NCI-H526 (cell line): ENCODE measurements at regions not wholly inside any gene's neighbourhood (a gene's known extent, or its start where the extent isn't known, plus 50 kb on each side); places are given as distances from the start of the nearest gene placed in this dataset.

Experiments
- DNase-seq, 2 experiments: peaks; one replicate each; lab custom pipeline; 2025; lab: John Stamatoyannopoulos, UW

DNA sequence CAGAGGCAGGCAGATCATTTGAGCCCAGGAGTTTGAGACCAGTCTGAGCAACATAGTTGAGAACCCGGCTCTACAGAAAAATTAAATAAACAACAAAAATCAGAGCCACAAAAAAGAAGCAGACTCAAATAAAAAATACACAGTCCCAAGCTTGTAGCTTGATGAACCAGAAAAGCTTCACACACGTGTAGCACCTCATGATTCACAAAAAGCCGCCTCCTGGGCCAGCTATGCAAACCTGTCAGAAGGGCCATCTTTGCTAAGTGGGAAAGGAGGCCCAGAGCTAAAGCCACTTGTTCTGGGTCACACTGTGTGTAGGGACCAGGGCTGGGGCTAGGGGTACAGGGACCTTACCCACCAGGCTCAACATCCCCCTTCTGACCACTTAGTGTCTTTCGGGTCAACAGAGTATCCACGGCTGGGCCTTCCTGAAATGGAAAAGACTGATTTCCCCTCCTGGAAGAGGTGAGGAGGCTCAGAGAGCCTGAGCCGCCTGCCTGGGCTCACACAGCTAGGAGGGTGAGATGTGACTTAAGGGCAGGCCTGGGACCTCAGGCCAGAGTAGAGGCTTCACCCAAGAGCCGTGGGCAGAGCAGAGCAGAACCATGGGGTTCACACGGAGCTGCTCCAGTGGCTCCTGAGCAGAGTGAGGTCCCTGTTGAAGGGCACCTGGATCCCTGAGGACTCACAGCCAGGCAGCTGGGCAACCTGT lies 269.6 kb downstream of the PARN start:
- no peak for DNase-seq

DNA sequence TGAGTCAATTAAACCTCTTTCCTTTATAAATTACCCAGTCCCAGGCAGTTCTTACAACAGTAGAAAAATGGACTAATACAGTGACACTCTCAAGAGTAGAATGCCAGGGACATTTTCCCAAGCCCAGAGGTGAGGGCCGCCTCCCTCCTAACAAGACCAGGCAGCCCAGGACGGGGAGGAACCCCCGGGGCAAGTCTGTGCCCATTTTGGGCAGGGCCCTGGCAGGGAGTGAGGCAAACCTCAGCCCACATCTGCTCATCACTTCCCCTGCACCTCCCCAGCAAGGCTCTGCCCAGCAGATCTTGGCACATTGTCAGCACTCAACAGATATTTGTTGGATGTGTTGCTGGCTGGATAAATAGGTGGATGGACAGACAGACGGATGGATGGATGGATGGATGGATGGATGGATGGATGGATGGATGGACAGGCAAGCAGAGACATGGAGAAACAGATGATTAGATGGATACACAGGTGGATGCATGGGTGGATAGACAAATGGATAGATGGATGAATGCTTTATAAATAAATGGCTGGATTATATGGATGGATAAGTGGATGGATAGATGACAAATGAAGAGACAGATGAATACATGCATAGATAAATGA lies 271.3 kb downstream of the PARN start:
- DNase-seq, result no peak

DNA sequence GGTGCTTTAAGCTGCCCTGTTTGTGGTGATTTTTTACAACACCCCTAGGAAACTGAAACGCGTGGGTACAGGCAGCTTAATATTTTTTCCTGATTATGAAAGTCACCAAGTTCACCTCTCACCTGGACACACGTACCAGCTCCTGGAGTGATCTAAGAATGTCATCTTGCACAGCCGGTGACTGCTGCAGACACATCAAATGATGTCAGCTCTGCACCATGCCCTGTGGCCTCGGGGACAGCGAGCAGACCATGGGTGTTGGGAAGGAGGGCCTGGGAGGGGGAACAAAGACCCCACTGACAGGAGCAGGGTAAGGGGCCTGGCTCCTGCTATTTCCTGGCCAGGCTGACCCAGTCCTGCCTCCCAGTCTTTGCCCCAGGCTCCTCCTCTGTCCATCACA lies 272.7 kb downstream of the PARN start:
- DNase-seq, result no peak

GRCh38 chr16:14356064-14356463 lies 274.0 kb downstream of the PARN start:
- no peak for DNase-seq

DNA sequence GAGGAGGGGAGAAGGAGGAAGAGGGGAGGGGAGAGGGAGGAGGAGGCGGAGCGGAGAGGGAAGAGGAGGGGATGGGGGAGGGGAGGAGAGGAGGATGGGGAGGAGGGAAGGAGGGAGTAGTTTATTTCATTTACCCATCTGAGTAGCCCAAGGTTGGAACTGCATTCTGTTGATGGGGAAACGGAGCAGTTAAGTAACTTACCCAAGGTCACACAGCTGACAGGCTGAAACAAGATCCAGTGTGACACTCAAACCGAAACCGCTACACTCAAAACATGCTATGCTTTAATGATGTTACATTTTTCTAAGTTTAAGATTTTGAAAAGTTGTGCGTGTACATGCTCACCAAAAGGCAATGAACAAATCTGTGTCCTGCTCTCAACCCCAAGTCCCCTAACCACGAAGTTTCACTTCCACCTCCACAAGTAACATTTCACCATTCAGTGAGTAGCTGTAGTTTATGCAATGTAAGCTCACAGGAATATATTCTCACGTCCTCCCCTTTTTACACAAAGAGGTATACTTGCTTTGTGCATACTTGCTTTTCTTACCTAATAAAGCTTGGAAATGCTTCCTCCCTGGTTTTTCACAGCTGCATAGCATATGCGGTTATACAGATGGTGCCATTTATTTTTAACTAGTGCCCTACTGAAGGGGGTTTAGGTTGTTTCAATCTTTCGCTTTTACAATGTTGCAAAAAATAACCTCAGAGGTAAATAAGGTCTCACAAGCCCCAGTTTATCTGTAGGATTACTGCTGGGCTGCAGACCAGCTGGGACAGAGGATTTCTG lies 275.3 kb downstream of the PARN start:
- DNase-seq, result no peak

DNA sequence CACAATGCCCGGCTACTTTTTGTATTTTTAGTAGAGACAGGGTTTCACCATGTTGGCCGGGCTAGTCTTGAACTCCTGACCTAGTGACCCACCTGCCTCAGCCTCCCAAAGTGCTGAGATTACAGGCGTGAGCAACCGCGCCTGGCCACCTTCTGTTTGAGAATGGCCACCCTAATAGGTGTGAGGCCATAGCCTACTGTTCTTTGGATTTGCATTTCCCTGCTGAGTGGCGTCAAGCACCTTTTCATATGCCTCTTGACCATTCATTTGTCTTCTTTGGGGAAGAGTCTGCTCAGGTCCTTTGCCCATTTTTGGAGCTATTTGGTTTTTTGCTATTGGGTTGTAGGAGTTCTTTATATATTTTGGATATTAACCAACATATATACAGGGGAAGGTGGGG lies 276.7 kb downstream of the PARN start:
- no peak for DNase-seq

- peak in 1 of 2 experiments; percentile 22 for DNase-seq
These were observed 278.4 kb downstream of the PARN start for GRCh38 chr16:14351647-14352046.

DNA sequence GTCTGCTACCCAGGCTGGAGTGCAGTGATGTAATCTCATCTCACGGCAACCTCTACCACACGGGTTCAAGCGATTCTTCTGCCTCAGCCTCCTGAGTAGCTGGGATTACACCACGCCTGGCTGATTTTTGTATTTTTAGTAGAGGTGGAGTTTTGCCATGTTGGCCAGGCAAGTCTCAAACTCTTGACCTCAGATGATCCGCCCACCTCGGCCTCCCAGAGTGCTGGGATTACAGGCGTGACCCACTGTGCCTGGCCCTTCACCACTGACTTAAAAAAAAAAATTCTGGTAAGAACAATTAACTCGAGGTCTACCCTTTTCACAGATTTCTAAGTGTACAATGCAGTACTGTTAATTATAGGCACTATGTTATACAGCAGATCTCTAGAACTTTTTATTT lies 279.4 kb downstream of the PARN start:
- no peak for DNase-seq

DNA sequence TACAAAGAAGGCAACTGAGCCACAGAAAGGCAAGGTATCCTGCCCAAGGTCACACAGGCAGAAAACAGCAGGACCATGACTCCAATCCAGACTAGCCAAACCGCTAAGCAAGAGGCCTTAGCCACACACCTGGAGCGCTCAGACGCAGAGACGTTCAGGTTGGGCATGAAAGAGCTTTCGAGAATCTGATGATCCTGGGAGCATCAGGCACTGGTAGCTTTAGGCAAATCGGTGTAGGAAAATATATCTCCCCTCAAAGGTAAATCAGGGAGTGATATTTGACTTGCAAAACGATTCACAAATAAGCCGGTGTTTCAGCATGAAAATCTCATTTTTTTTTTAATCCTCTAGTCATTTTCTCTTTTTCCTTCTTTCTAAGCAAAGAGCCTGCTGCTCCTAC lies 279.0 kb downstream of the MRTFB start:
- DNase-seq, result peak; percentile 94 to 95

DNA sequence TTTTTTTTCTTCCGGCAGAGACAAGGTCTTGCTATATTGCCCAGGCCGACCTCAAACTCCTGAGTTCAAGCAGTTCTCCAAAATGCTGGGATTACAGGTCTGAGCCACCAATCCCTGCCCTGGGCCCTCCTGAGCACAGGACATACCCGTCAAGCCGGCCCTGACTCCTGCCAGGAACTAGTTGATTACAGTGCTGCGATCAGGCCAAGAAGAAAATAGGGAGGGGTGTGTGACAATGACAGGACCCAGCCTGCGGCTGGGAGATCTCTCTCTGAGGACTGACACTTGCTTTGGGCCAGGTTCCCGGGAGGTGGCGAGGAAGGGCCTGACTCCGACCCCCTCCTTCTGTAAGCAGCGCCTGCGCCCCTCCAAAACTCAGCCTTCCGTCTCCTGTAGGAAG lies 276.6 kb downstream of the MRTFB start:
- DNase-seq, result no peak

GRCh38 chr16:14346278-14347142 lies 275.4 kb downstream of the MRTFB start:
- no peak for DNase-seq

DNA sequence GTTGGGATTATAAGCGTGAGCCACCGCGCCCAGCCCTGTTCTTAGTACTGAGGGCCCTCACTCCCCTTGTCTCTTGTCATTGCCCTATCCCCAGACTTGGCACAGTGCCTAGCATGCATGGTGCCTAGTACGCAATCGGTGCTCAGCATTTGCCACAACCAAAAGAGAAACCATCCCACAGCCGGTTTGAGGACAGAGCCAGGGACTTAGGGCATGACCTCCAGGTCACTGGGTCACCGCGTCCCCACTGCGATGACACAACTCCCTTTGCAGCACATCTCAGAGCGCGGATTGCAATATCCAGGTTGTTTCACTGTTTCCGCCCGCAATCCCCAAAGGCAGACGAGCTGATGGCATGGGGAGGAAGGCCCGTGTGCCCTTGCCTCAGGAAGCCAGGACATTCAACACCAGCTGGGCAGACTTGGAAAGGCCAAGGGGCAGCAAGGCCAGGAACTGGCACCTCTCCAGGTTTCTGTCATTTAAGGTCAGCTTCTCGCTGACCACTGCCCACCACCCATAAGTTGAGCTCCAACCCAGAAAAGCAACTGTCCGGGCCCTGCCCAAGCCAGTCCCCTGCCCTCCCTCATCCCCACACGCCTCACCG lies 274.5 kb downstream of the MRTFB start:
- no peak for DNase-seq

DNA sequence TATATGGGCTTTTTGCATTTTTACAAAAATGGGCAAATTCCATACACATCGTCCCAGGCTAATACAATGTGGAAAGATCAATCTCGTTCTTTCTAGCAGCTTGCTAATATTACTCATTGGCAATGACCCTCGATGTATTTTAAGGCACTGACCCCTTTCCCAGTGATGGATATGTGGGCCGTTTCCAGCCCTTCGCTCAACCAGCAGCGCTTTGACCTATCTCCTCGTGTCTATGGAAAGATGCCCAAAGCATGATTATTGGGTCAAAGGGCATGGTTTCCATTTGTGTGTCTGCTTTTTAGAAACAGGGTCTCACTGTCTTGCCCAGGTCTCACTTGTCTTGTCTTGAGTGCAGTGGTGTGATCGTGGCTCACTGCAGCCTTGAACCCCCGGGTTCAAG lies 273.8 kb downstream of the MRTFB start:
- no peak for DNase-seq

DNA sequence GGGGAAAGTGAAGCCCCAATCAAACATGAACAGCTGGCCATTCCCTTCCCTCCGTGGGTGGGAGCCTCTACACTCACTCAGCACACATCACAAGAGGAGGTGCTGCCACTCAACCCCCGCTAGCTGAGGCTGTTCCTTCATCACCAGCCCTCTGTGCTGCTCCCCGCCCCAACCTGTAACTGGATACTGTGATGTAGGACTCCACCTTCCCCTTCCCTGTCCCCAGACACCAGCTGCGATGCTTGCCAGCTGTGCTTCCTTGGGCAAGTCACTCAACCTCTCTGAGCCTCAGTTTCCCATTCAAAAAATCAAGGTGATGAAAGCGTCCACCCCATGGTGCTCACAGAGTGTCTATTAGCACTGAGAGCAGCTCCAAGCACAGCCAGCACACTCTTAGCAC lies 273.2 kb downstream of the MRTFB start:
- DNase-seq, result no peak

DNA sequence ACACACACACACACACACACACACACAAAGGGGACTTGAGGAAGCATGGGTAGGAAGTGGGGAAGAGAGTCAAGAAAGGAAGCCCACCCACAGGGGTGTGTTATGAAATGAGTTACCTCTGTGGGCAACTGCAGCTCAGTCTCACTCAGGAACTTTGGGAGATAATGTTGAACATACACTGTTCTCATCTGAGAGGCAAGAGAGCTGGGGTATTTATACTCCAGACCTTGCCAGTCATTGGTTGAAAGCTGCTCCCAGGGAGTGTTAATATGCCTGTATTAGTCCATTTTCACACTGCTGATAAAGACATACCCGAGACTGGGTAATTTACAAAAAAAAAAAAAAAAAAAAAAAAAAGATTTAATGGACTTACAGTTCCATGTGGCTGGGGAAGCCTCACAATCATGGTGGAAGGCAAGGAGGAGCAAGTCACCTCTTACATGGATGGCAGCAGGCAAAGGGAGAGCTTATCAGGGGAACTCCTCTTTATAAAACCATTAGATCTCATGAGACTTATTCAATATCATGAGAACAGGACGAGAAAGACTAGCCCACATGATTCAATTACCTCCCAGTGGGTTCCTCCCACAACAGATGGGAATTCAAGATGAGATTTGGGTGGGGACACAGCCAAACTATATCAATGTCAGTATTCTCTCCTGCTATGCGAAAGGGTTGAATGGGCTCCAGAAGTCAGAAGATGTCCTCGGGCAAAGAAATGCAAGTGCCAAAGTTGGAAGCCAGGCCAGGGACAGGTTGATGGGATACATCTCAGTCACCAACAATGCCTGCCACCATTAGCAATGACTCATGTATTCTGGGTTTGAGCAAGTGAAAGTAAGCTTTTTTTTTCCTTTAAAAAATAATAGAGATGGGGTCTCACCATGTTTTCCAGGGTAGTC lies 270.5 kb downstream of the MRTFB start:
- no peak for DNase-seq

GRCh38 chr16:14339694-14340093 lies 268.6 kb downstream of the MRTFB start:
- DNase-seq, result no peak

GRCh38 chr16:14338969-14339368 lies 267.9 kb downstream of the MRTFB start:
- no peak for DNase-seq

DNA sequence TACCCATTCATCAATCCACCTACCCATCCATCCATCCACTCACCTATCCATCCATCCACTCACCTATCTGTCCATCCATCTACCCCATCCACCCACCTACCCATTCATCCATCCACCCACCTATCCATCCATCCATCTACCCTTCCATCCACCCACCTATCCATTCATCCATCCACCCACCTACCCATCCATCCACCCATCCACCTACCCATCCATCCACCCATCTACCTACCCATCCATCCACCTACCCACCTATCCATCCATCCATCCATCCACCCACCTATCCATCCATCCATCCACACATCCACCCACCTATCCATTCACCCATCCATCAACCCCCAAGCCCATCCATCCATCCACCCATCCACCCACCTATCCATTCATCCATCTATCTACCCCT lies 267.1 kb downstream of the MRTFB start:
- DNase-seq, result no peak

DNA sequence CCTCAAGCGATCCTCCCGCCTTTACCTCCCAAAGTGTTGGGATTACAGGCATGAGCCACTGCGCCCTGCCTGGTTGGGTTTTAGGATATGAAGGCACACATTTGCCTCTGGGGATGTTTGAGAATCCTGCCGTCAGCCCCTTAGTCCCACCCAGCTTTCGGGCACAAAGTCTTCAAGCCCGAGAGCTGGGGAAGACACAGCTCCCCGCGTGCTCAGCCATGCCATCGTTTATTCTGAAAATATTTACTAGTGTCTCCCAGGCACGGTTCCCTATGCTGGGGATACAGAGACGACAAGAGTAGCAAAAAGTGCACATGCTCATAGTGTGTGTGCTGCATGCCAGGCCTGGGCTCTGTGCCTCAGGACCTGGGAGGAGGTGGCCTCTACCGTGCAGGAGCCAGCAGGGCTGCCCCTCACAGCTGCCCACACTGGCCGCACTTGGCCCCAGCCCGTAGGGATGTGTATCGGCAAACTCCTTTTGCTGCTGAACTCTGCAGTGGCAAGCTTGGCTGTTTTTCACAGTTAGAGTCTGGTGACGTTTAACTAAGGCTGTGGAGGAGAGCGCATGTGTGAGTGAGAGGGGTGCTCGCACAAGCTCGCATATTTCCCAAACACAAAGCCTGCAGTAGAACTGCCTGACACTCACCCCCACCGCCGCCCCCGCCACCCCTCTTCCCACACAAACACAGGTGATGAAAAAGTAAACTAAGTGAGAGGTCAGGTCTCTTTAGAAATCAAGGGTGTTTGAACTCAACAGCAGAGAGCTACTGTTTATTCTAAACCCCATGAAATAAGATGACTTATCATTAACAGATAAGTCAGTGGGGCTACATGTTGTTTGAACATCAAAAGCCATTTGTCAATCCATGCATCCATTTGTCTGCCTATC lies 266.4 kb downstream of the MRTFB start:
- DNase-seq, result no peak

DNA sequence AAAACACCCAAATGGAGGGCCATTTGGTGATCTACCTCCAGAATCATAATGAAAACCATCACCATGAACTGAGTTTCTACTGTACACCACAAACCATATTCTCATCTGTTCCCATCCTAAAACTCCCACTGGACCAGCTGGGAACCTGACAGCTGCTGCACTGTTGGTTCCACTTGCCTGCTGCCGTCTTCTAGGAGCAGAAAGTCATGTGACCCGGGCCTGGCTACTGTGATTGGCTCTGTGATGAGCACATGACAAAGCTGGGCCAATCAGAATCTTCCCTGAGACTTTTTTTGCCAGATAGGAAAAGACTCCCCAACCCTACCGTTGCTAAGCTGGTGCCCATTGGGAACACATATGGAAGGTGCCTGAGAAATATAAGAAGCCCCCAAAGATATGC lies 264.2 kb downstream of the MRTFB start:
- DNase-seq, result no peak
